H1 (cell line): ENCODE measurements at regions not wholly inside any gene's neighbourhood (a gene's known extent, or its start where the extent isn't known, plus 50 kb on each side); places are given as distances from the start of the nearest gene placed in this dataset.
A peak's percentile ranks its signal among the peaks of the same experiment; 100 is the strongest.

Experiments used
- CTCF ChIA-PET: fragments of 300-600 bp; sonication (Branson Sonifier 250); formaldehyde crosslinking; loops from one replicate; lab custom pipeline; 2021; ENCODE audit not compliant: partially characterized antibody; lab: Charles Lee
- POLR2A ChIA-PET: fragments of 300-600 bp; sonication (Branson Sonifier 250); formaldehyde crosslinking; loops from one replicate; lab custom pipeline; 2021; ENCODE audit warnings: inconsistent platforms; ENCODE audit not compliant: partially characterized antibody; lab: Charles Lee
- DNase-seq, 2 experiments: peaks; one replicate each; pipeline versions ENCODE4 v3.0.0 to v3.0.0-alpha.2; 2010 to 2022; ENCODE audit warnings: low spot score in 2 of 2, low read depth in 1 of 2, mixed read lengths in 1 of 2
- FAIRE-seq: peaks from 2 replicates; lab custom pipeline; 2011; peaks lifted over from hg19 to GRCh38; lab: Jason Lieb, UNC
- H2AFZ ChIP-seq: 2 replicates; pipeline ENCODE4 v1.8.1; 2012; ENCODE audit warnings: low read length, inconsistent platforms
- H2AK5ac ChIP-seq: 2 replicates; pipeline ENCODE4 v1.6.1; 2013; ENCODE audit warnings: low read depth, low read length
- H2BK120ac ChIP-seq: replicated peaks from 2 replicates; pipeline ENCODE3; 2013; ENCODE audit warnings: low read depth, low read length, inconsistent platforms
- H2BK12ac ChIP-seq: 2 replicates; pipeline ENCODE4 v1.6.1; 2013; ENCODE audit warnings: low read depth, low read length
- H2BK15ac ChIP-seq: 2 replicates; pipeline ENCODE4 v1.6.1; 2013; ENCODE audit warnings: low read length
- H2BK20ac ChIP-seq: 2 replicates; pipeline ENCODE4 v1.6.1; 2013; ENCODE audit warnings: low read length
- H2BK5ac ChIP-seq: 2 replicates; pipeline ENCODE4 v1.6.1; 2013; ENCODE audit warnings: low read depth, low read length
- H3K14ac ChIP-seq: 2 replicates; pipeline ENCODE4 v1.6.1; 2013; ENCODE audit warnings: inconsistent platforms; ENCODE audit not compliant: insufficient read length
- H3K18ac ChIP-seq: 2 replicates; pipeline ENCODE4 v1.6.1; 2013; ENCODE audit warnings: low read length; ENCODE audit errors: extremely low read depth
- H3K23ac ChIP-seq: 2 replicates; pipeline ENCODE4 v1.6.1; 2013; ENCODE audit warnings: inconsistent platforms; ENCODE audit not compliant: insufficient read length
- H3K23me2 ChIP-seq: 2 replicates; pipeline ENCODE4 v1.6.1; 2013; ENCODE audit warnings: low read depth, low read length
- H3K27ac ChIP-seq: 2 replicates; pipeline ENCODE4 v1.6.1; 2011; ENCODE audit warnings: low read depth, low read length, inconsistent platforms
- H3K27me3 ChIP-seq, 4 experiments: replicated peaks in 1 of 4; 1 replicate in 1 of 4; 2 replicates in 3 of 4; pipeline versions ENCODE4 v1.6.1 to v1.8.1; 2011 to 2013; ENCODE audit warnings: low read length in 3 of 4, mild to moderate bottlenecking in 3 of 4, inconsistent platforms in 2 of 4, mixed read lengths in 2 of 4, moderate library complexity in 1 of 4; ENCODE audit not compliant: control insufficient read depth in 3 of 4, insufficient read depth in 3 of 4; ENCODE audit errors: extremely low read depth in 1 of 4
- H3K36me3 ChIP-seq, 4 experiments: 2 replicates each; pipeline versions ENCODE4 v1.6.1 to v1.8.1; 2011 to 2013; ENCODE audit warnings: mild to moderate bottlenecking in 4 of 4, low read length in 3 of 4, moderate library complexity in 2 of 4, control low read depth in 1 of 4, inconsistent platforms in 1 of 4; ENCODE audit not compliant: insufficient read depth in 4 of 4, control insufficient read depth in 2 of 4
- H3K4ac ChIP-seq: replicated peaks from 2 replicates; pipeline ENCODE3; 2013; ENCODE audit warnings: low read length, low read depth, mixed read lengths, inconsistent platforms; ENCODE audit not compliant: insufficient read length
- H3K4me1 ChIP-seq, 4 experiments: replicated peaks in 1 of 4; 1 replicate in 1 of 4; 2 replicates in 3 of 4; pipeline versions ENCODE4 v1.6.1 to v1.8.1; 2011 to 2013; ENCODE audit warnings: low read length in 3 of 4, inconsistent platforms in 2 of 4, mixed read lengths in 1 of 4; ENCODE audit not compliant: insufficient read depth in 4 of 4, control insufficient read depth in 3 of 4
- H3K4me2 ChIP-seq, 2 experiments: 2 replicates each; pipeline versions ENCODE4 v1.6.1 to v1.8.1; 2011 to 2013; ENCODE audit warnings: low read depth in 2 of 2, low read length in 2 of 2, control low read depth in 1 of 2, inconsistent platforms in 1 of 2, mild to moderate bottlenecking in 1 of 2; ENCODE audit not compliant: insufficient read depth in 1 of 2
- H3K4me3 ChIP-seq, 4 experiments: fragments of 200-600, 300-600 bp in 1 of 4; sonication (generic), shearing (Covaris generic), sonication (Bioruptor Twin) in 1 of 4; 2 replicates each; pipeline versions ENCODE4 v1.5.1 to v1.8.1; 2011 to 2016; ENCODE audit warnings: low read length in 4 of 4, low read depth in 3 of 4, control low read depth in 2 of 4, inconsistent platforms in 2 of 4, mild to moderate bottlenecking in 2 of 4, mixed read lengths in 1 of 4, moderate library complexity in 1 of 4; ENCODE audit not compliant: insufficient read depth in 2 of 4; ENCODE audit errors: extremely low read depth in 1 of 4
- H3K56ac ChIP-seq: replicated peaks from 2 replicates; pipeline ENCODE3; 2013; ENCODE audit warnings: low read depth, mild to moderate bottlenecking, mixed read lengths, low read length, inconsistent platforms; ENCODE audit not compliant: insufficient read length
- H3K79me1 ChIP-seq: 2 replicates; pipeline ENCODE4 v1.6.1; 2013; ENCODE audit warnings: low read depth, low read length, control low read depth
- H3K79me2 ChIP-seq, 2 experiments: 2 replicates each; pipeline versions ENCODE4 v1.6.1 to v1.8.1; 2012 to 2013; ENCODE audit warnings: low read length in 2 of 2, mild to moderate bottlenecking in 2 of 2, inconsistent platforms in 1 of 2; ENCODE audit not compliant: insufficient read depth in 2 of 2, control insufficient read depth in 1 of 2
- H3K9ac ChIP-seq, 4 experiments: replicated peaks in 1 of 4; 1 replicate in 1 of 4; 2 replicates in 3 of 4; pipeline versions ENCODE4 v1.6.1 to v1.8.1; 2011 to 2013; ENCODE audit warnings: low read depth in 3 of 4, low read length in 3 of 4, control low read depth in 2 of 4, mild to moderate bottlenecking in 2 of 4, moderate library complexity in 2 of 4, inconsistent platforms in 1 of 4; ENCODE audit errors: extremely low read depth in 1 of 4
- H3K9me3 ChIP-seq, 2 experiments: 2 replicates each; pipeline versions ENCODE4 v1.6.1 to v1.8.1; 2012 to 2013; ENCODE audit warnings: mild to moderate bottlenecking in 2 of 2, moderate library complexity in 2 of 2, control low read depth in 1 of 2, inconsistent platforms in 1 of 2, low read depth in 1 of 2, low read length in 1 of 2, mixed read lengths in 1 of 2; ENCODE audit not compliant: insufficient read depth in 2 of 2
- H4K20me1 ChIP-seq, 2 experiments: replicated peaks in 1 of 2; 2 replicates each; pipeline versions ENCODE3 to v1.8.1; 2011 to 2013; ENCODE audit warnings: inconsistent platforms in 2 of 2, low read length in 2 of 2, mild to moderate bottlenecking in 1 of 2; ENCODE audit not compliant: insufficient read depth in 2 of 2, control insufficient read depth in 1 of 2
- H4K5ac ChIP-seq: 2 replicates; pipeline ENCODE4 v1.6.1; 2013; ENCODE audit warnings: low read length, low read depth, mixed read lengths, inconsistent platforms; ENCODE audit not compliant: insufficient read length
- H4K8ac ChIP-seq: 2 replicates; pipeline ENCODE4 v1.8.0; 2013; ENCODE audit warnings: mild to moderate bottlenecking, moderate library complexity, low read length, inconsistent platforms; ENCODE audit not compliant: insufficient read depth; ENCODE audit errors: extremely low read depth
- H4K91ac ChIP-seq: replicated peaks from 2 replicates; pipeline ENCODE3; 2013; ENCODE audit warnings: low read length, mixed read lengths, inconsistent platforms; ENCODE audit not compliant: insufficient read length
- ATF3 ChIP-seq: IDR thresholded peaks from 2 replicates; pipeline ENCODE4 v1.6.1; 2011; ENCODE audit warnings: low read depth, mild to moderate bottlenecking, low read length; ENCODE audit not compliant: insufficient read depth
- BCL11A ChIP-seq, 2 experiments: IDR thresholded peaks; one replicate each; pipeline ENCODE4 v1.6.1; 2011; ENCODE audit warnings: low read depth in 2 of 2, low read length in 2 of 2, mild to moderate bottlenecking in 2 of 2
- CBX8 ChIP-seq: fragments of 300-800, 300-1000 bp; sonication (generic); IDR thresholded peaks from 2 replicates; pipeline ENCODE4 v1.7.1; 2016; ENCODE audit warnings: low read depth, low read length, borderline replicate concordance
- CEBPB ChIP-seq: IDR thresholded peaks from 2 replicates; pipeline ENCODE4 v1.6.1; 2012; ENCODE audit warnings: low read depth, low read length
- KDM1A ChIP-seq: fragments of 200-600, 300-600 bp; sonication (generic); IDR thresholded peaks from 2 replicates; pipeline ENCODE4 v1.7.1; 2016; ENCODE audit warnings: mild to moderate bottlenecking, low read length, borderline replicate concordance
- NANOG ChIP-seq: IDR thresholded peaks from 2 replicates; pipeline ENCODE4 v1.6.1; 2011; ENCODE audit warnings: low read length, low read depth, mild to moderate bottlenecking, inconsistent platforms; ENCODE audit not compliant: insufficient read depth, poor library complexity, severe bottlenecking
- NRF1 ChIP-seq: IDR thresholded peaks from 2 replicates; pipeline ENCODE4 v1.6.1; 2011; ENCODE audit warnings: mild to moderate bottlenecking, low read depth, low read length, improper control_type of control experiment
- PHF8 ChIP-seq: fragments of 200-600 bp; sonication (generic); conservative IDR thresholded peaks from 2 replicates; pipeline ENCODE4 v1.7.1; 2012; ENCODE audit warnings: low read depth, mild to moderate bottlenecking, inconsistent platforms, low read length, moderate library complexity
- RFX5 ChIP-seq: IDR thresholded peaks from 2 replicates; pipeline ENCODE4 v1.6.1; 2011; ENCODE audit warnings: low read depth, low read length, improper control_type of control experiment, borderline replicate concordance
- SIX5 ChIP-seq: IDR thresholded peaks from 2 replicates; pipeline ENCODE4 v1.6.1; 2011; ENCODE audit warnings: mild to moderate bottlenecking, low read depth, low read length
- USF2 ChIP-seq: IDR thresholded peaks from 2 replicates; pipeline ENCODE4 v1.6.1; 2011; ENCODE audit warnings: low read length, improper control_type of control experiment
- YY1 ChIP-seq: IDR thresholded peaks from 2 replicates; pipeline ENCODE4 v1.6.1; 2011; ENCODE audit warnings: low read depth, mild to moderate bottlenecking, low read length
- WGBS, 2 experiments: shearing (Covaris generic) in 1 of 2; methylation state at CpG; one replicate each; pipeline versions ENCODE4 v1.1.6 to v1.1.7; 2013 to 2015; ENCODE audit warnings: low lambda C conversion rate in 2 of 2, mixed read lengths in 2 of 2, inconsistent platforms in 1 of 2, low coverage in 1 of 2, missing lambda C conversion rate in 1 of 2; ENCODE audit not compliant: insufficient replicate concordance in 2 of 2, insufficient coverage in 1 of 2, insufficient read length in 1 of 2; ENCODE audit errors: extremely low coverage in 1 of 2, missing lambda C conversion rate in 1 of 2; 5-methylcytosine and 5-hydroxymethylcytosine counted together
- TF ChIP-seq, protein P1 (sequence below): IDR thresholded peaks from 2 replicates; pipeline ENCODE4 v1.6.1; 2012; ENCODE audit warnings: inconsistent platforms

DNA sequence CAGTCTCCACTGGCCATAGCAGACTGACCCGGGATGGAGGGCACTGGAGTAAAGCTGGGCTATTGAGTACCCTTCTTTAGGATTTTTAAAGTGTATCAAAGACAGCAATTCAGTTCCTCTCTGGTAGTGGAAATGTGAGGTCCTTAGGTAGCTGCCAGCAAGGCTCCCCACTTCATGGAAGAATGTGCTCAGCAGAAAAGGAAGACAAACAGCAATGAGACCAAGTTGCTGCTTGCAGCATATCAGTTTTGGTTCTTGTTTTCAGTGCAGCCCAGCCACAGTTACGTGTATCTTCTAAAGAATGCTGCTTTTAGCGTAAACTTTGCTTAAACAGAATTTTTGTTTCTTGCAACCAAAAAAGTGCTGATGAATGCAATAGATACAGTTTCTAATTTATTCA lies 374.0 kb upstream of the CBLB start:
- DNase-seq (no peak), FAIRE-seq (no peak)
- Histone ChIP-seq H3K27me3 (no peaks in the 10 kb centered on the region), H3K9me3 (no peaks in the 10 kb centered on the region), H3K4me2 (no peak overlapping the region), H3K79me1 (no peaks in the 10 kb centered on the region), H2BK5ac (no peak overlapping the region), H3K27ac (no peak overlapping the region), H3K23ac (no peak overlapping the region), H2BK20ac (no peak overlapping the region), H2BK15ac (no peak overlapping the region), H3K79me2 (no peaks in the 10 kb centered on the region), H4K5ac (no peak overlapping the region), H3K23me2 (no peaks in the 10 kb centered on the region), H2BK120ac (no peak overlapping the region), H2AK5ac (no peak overlapping the region), H3K4me3 (no peak overlapping the region), H3K4me1 (no peaks in the 10 kb centered on the region), H3K9ac (no peak overlapping the region), H4K8ac (no peak overlapping the region), H2AFZ (peak overlapping the region; percentile 95), H3K56ac (no peak overlapping the region), H2BK12ac (no peak overlapping the region), H3K18ac (no peak overlapping the region), H4K91ac (no peak overlapping the region), H3K4ac (no peak overlapping the region), H3K14ac (no peak overlapping the region), H3K36me3 (no peaks in the 10 kb centered on the region), H4K20me1 (no peaks in the 10 kb centered on the region)
- ChIA-PET POLR2A (no interaction called here), CTCF (no interaction called here)
- WGBS, 2 experiments, result 93% methylated on average over 3 of the region's 3 CpGs; no CpG with 5 or more reads in 1 of the 2 experiments
- TF ChIP-seq ATF3 (no peak), NANOG (no peak), CEBPB (no peak), PHF8 (no peak), BCL11A (IDR thresholded peaks at IDR 0.05; ENCODE audit: low read depth in 2 of 2, low read length in 2 of 2) (no peak), SIX5 (no peak), RFX5 (no peak), USF2 (no peak), KDM1A (no peak), YY1 (no peak), CBX8 (no peak), NRF1 (no peak)
- TF ChIP-seq, protein P1, sequence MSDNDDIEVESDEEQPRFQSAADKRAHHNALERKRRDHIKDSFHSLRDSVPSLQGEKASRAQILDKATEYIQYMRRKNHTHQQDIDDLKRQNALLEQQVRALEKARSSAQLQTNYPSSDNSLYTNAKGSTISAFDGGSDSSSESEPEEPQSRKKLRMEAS, result no peak
